OCI-LY3 (cell line): ENCODE measurements at regions not wholly inside any gene's neighbourhood (a gene's known extent, or its start where the extent isn't known, plus 50 kb on each side); places are given as distances from the start of the nearest gene placed in this dataset.

ENCODE experiments used
- H2AFZ ChIP-seq: fragments of 200-600, 300-600 bp; shearing (Covaris generic); 2 replicates; pipeline ENCODE4 v1.6.0; 2014; ENCODE audit warnings: antibody characterized with exemption, low read depth, low read length
- H3K27ac ChIP-seq: fragments of 200-600, 300-600 bp; sonication (generic); 2 replicates; pipeline ENCODE4 v1.5.1; 2014; ENCODE audit warnings: mild to moderate bottlenecking, low read length, moderate library complexity, mixed read lengths
- H3K27me3 ChIP-seq: fragments of 200-600, 300-600 bp; sonication (generic); 2 replicates; pipeline ENCODE4 v1.6.1; 2014; ENCODE audit warnings: low read depth, low read length, mixed read lengths
- H3K36me3 ChIP-seq: fragments of 200-600, 300-600 bp; sonication (generic); replicated peaks from 2 replicates; pipeline ENCODE3; 2014; ENCODE audit warnings: low read depth, low read length, mixed read lengths
- H3K4me1 ChIP-seq: fragments of 300-600, 200-600 bp; sonication (generic); 2 replicates; pipeline ENCODE4 v1.6.1; 2014; ENCODE audit warnings: low read length, mixed read lengths
- H3K4me2 ChIP-seq: fragments of 200-600, 300-600 bp; sonication (generic); 2 replicates; pipeline ENCODE4 v1.6.1; 2014; ENCODE audit warnings: low read length, mixed read lengths
- H3K4me3 ChIP-seq: fragments of 300-600, 200-600 bp; sonication (generic); 2 replicates; pipeline ENCODE4 v1.5.1; 2014; ENCODE audit warnings: antibody characterized with exemption, mild to moderate bottlenecking, low read length, moderate library complexity
- H3K79me2 ChIP-seq: fragments of 300-600, 200-600 bp; shearing (Covaris generic); 2 replicates; pipeline ENCODE4 v1.6.1; 2014; ENCODE audit warnings: mild to moderate bottlenecking, low read length, mixed read lengths
- H3K9ac ChIP-seq: fragments of 300-600, 200-600 bp; shearing (Covaris generic); 2 replicates; pipeline ENCODE4 v1.6.0; 2014; ENCODE audit warnings: mild to moderate bottlenecking, low read length, moderate library complexity
- H3K9me3 ChIP-seq: fragments of 200-600, 300-600 bp; shearing (Covaris generic); 2 replicates; pipeline ENCODE4 v1.6.1; 2014; ENCODE audit warnings: low read length, mixed read lengths; ENCODE audit not compliant: insufficient read depth
- H4K20me1 ChIP-seq: fragments of 200-600, 300-600 bp; sonication (generic); 2 replicates; pipeline ENCODE4 v1.6.1; 2016; ENCODE audit warnings: low read length, mixed read lengths; ENCODE audit not compliant: insufficient read depth
- EZH2phosphoT487 ChIP-seq: fragments of 200-600 bp; shearing (Covaris generic); IDR thresholded peaks from 2 replicates; pipeline ENCODE4 v1.6.1; 2018; ENCODE audit warnings: antibody characterized with exemption, mixed run types, low read depth
- TF ChIP-seq, protein P1 (sequence below): fragments of 200-600, 300-600 bp; sonication (generic); IDR thresholded peaks from 2 replicates; pipeline ENCODE4 v1.5.1; 2014; ENCODE audit warnings: antibody characterized with exemption, low read length, low read depth

DNA sequence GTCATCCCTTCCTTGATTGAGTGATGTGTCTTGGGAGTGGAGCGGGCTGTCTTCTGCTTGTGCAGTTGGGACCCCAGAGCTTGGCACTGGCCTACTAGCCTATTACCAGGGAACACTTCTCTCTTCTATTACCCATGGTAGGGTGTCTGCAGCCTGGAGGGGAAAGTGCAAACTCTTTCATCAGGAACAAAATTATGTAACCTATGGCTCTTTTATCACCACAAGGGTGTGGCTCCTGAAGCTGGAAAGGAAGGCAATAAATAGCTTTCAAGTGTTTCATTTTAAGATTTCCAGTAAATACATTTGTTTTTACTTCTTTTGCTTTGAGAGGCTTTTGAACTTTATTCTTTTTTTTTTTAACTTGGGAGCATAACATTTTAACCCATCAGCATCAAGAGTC lies 349.7 kb upstream of the FAR2 start:
- H3K4me1 ChIP-seq: peaks cover 41% of the 10 kb centered on the region
- no peaks in the 10 kb centered on the region for H3K79me2 ChIP-seq
- TF ChIP-seq, protein P1, sequence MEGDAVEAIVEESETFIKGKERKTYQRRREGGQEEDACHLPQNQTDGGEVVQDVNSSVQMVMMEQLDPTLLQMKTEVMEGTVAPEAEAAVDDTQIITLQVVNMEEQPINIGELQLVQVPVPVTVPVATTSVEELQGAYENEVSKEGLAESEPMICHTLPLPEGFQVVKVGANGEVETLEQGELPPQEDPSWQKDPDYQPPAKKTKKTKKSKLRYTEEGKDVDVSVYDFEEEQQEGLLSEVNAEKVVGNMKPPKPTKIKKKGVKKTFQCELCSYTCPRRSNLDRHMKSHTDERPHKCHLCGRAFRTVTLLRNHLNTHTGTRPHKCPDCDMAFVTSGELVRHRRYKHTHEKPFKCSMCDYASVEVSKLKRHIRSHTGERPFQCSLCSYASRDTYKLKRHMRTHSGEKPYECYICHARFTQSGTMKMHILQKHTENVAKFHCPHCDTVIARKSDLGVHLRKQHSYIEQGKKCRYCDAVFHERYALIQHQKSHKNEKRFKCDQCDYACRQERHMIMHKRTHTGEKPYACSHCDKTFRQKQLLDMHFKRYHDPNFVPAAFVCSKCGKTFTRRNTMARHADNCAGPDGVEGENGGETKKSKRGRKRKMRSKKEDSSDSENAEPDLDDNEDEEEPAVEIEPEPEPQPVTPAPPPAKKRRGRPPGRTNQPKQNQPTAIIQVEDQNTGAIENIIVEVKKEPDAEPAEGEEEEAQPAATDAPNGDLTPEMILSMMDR: no peak
- TF ChIP-seq EZH2phosphoT487: no peak
- H3K36me3 ChIP-seq: peaks cover 13% of the 10 kb centered on the region
- no peaks in the 10 kb centered on the region for H3K27me3 ChIP-seq
- no peaks in the 10 kb centered on the region for H4K20me1 ChIP-seq
- peak overlapping the region; percentile 44; the same call in 1 of the 2 replicates for H3K27ac ChIP-seq
- H3K4me2 ChIP-seq: peak overlapping the region; percentile 54
- H3K9ac ChIP-seq: no peak overlapping the region
- no peaks in the 10 kb centered on the region for H3K9me3 ChIP-seq
- no peak overlapping the region for H3K4me3 ChIP-seq
- no peak overlapping the region for H2AFZ ChIP-seq

DNA sequence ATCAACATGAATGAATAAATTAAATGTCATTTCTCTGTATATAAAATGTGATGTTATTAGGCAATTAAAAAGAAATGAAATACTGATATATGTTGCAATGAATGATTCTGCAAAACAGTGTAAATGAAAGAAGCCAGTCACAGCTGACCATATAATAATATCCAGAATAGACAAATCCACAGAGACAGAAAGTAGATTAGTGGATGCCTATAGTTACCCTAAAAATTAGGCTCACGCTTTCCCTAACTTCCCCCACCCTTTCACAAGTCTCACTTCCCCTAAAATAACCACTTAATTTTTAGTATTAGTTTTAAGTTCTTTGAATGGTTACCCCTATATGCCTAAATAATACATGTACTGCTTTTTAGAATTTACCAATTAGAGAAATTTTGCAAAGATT lies 348.9 kb upstream of the FAR2 start:
- H3K4me1 ChIP-seq: peaks cover 36% of the 10 kb centered on the region
- H3K79me2 ChIP-seq: no peaks in the 10 kb centered on the region
- no peaks in the 10 kb centered on the region for H3K9me3 ChIP-seq
- no peaks in the 10 kb centered on the region for H4K20me1 ChIP-seq
- TF ChIP-seq, protein P1: no peak
- no peak for TF ChIP-seq EZH2phosphoT487
- no peaks in the 10 kb centered on the region for H3K27me3 ChIP-seq
- peak overlapping the region; percentile 54 for H3K4me2 ChIP-seq
- H3K27ac ChIP-seq: peak overlapping the region; percentile 44
- H2AFZ ChIP-seq: no peak overlapping the region
- H3K36me3 ChIP-seq: peaks cover 13% of the 10 kb centered on the region
- peak overlapping the region; percentile 9; the same call in 1 of the 2 replicates for H3K4me3 ChIP-seq
- H3K9ac ChIP-seq: no peak overlapping the region

DNA sequence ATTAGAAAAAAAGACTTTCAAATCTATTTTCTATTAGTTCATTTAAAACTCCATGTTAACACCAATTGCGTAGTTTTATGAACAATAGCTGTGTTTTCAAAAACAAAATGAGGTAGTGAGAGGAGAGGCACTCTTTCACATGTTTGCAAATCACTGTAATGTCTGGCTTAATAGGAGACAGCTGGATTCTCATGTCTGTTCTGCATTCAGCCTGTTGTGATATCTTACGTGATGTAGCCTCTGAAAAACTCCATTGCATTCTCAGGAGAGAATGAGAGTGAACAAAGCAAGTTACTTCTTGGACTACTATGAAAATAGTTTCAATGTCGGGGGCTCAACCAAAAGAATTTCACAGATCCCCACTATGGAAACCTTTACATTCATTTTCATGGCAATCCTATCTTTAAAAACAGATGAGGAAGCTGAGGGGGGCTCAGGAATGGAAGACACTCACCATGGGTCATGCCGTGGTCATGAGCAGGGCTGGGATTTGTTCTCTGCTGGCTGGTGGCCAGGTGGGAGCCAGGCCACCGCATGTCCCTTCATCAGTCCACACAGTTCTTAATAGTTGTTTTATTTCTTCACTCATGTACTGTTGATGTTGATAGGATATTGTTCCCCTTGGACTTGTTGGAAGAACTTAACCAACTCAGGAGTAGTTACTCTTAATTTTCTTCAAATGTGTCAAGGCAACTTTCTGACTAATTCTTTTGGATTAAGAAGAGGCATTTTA lies 346.2 kb upstream of the FAR2 start:
- Histone ChIP-seq H3K79me2 (no peaks in the 10 kb centered on the region), H3K4me3 (no peak overlapping the region), H3K9me3 (no peaks in the 10 kb centered on the region), H4K20me1 (no peaks in the 10 kb centered on the region), H3K36me3 (no peaks in the 10 kb centered on the region), H3K9ac (no peak overlapping the region), H3K27ac (no peak overlapping the region), H3K4me1 (peaks cover 27% of the 10 kb centered on the region), H3K27me3 (no peaks in the 10 kb centered on the region), H3K4me2 (no peak overlapping the region), H2AFZ (no peak overlapping the region)
- TF ChIP-seq, protein P1: no peak
- no peak for TF ChIP-seq EZH2phosphoT487

DNA sequence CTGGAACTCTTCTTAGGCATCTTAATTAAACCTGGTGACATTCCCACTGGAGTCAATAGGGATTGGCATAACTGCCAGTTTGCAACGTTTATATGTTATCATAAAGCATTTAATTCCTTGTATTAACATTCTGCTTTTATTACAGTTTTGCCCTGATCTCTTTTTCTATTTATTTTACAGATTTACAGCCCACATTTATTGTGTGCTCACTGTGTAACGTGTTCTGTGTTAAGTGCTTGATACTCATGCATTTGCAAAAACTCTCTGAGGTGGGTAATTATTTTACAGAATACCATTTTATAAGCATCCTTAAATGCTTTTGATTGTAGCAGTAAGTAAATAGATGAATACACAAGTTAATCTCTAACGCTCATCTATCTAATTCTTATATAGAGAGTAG lies 341.5 kb upstream of the FAR2 start:
- TF ChIP-seq EZH2phosphoT487: no peak
- TF ChIP-seq, protein P1: no peak
- peaks cover 8% of the 10 kb centered on the region for H3K36me3 ChIP-seq
- no peak overlapping the region for H3K4me3 ChIP-seq
- no peaks in the 10 kb centered on the region for H3K4me1 ChIP-seq
- H3K9ac ChIP-seq: no peak overlapping the region
- no peaks in the 10 kb centered on the region for H4K20me1 ChIP-seq
- peaks cover 6% of the 10 kb centered on the region; the same call in 1 of the 2 replicates for H3K9me3 ChIP-seq
- H3K4me2 ChIP-seq: no peak overlapping the region
- H3K79me2 ChIP-seq: no peaks in the 10 kb centered on the region
- H3K27me3 ChIP-seq: no peaks in the 10 kb centered on the region
- no peak overlapping the region for H3K27ac ChIP-seq
- no peak overlapping the region for H2AFZ ChIP-seq
